Lung (tissue), 11 donors: ENCODE measurements at regions not wholly inside any gene's neighbourhood (a gene's known extent, or its start where the extent isn't known, plus 50 kb on each side); places are given as distances from the start of the nearest gene placed in this dataset.

ENCODE experiments used
- ATAC-seq: fragments of 200-7000 bp; cut with Tn5 transposase; one replicate; pipeline ENCODE4 v1.9.1; 2020; ENCODE audit warnings: moderate number of reproducible peaks; ENCODE audit not compliant: insufficient read depth, low FRiP score
- DNase-seq, 3 donors: peaks; one replicate each; pipeline ENCODE4 v3.0.0-alpha.2; 2013 to 2017
- H3K27ac ChIP-seq, 2 donors: one replicate each; pipeline ENCODE4 v1.5.1; 2013; ENCODE audit warnings: mild to moderate bottlenecking in 2 of 2, moderate library complexity in 2 of 2, control low read depth in 1 of 2, inconsistent platforms in 1 of 2, low read depth in 1 of 2, low read length in 1 of 2
- H3K27me3 ChIP-seq, 3 donors: one replicate each; pipeline ENCODE4 v1.5.1; 2013; ENCODE audit warnings: low read length in 2 of 3; ENCODE audit not compliant: control insufficient read depth in 3 of 3, insufficient read depth in 3 of 3
- H3K36me3 ChIP-seq, 4 donors: one replicate each; pipeline ENCODE4 v1.5.1; 2013; ENCODE audit warnings: low read length in 4 of 4, mild to moderate bottlenecking in 1 of 4, moderate library complexity in 1 of 4; ENCODE audit not compliant: control insufficient read depth in 4 of 4, insufficient read depth in 4 of 4
- H3K4me1 ChIP-seq, 5 donors: one replicate each; pipeline ENCODE4 v1.5.1; 2013; ENCODE audit warnings: low read length in 5 of 5, mild to moderate bottlenecking in 2 of 5, moderate library complexity in 1 of 5; ENCODE audit not compliant: control insufficient read depth in 5 of 5, insufficient read depth in 5 of 5
- H3K4me3 ChIP-seq: one replicate; pipeline ENCODE4 v1.5.1; 2013; ENCODE audit warnings: mild to moderate bottlenecking, control low read depth, moderate library complexity
- H3K9ac ChIP-seq, 2 donors: one replicate each; pipeline ENCODE4 v1.5.1; 2013; ENCODE audit warnings: low read length in 2 of 2, control low read depth in 1 of 2; ENCODE audit not compliant: insufficient read depth in 1 of 2
- H3K9me3 ChIP-seq, 4 donors: one replicate each; pipeline ENCODE4 v1.5.1; 2013; ENCODE audit warnings: low read length in 3 of 4, mild to moderate bottlenecking in 1 of 4, moderate library complexity in 1 of 4; ENCODE audit not compliant: control insufficient read depth in 4 of 4, insufficient read depth in 3 of 4
- WGBS, 2 donors: extraction: QIAGEN DNeasy Blood & Tissue Kit; methylation state at CpG; one replicate each; pipeline ENCODE4 v1.1.7; 2013; 5-methylcytosine and 5-hydroxymethylcytosine counted together
- TF ChIP-seq, protein P1 (sequence below): IDR thresholded peaks from 2 replicates; pipeline ENCODE4 v1.5.1; 2012; ENCODE audit warnings: mild to moderate bottlenecking; ENCODE audit errors: control extremely low read depth, extremely low read depth
- donor health status: control.
- donor health status: control.
- donor health status: Bipolar disorder and iron deficiency.
- donor health status: healthy.
- donor health status: DM: yes; HTN: yes; CAD: no.

DNA sequence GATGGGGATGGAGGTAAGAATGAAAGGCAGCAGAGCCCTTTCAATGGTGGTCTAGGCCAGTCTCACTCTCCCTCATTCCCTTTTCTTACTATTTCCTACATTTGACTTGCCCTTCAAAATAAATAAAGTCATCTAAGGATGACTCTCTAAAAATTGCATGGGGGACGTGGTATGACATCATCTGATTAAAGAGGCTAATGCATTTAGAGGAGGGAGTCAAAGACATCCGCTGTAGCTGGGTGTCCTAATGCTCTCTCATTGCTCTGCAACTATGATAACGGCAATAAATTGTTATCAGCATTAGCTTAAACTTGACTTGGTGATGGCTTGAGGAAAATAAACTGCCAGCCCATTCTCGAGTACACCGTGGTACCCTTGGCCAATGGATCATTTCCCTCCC, 225.6 kb upstream of the PBX1 start:
- WGBS, 2 donors = 90 to 94% methylated on average over 5 of the region's 5 CpGs
- Histone ChIP-seq H3K4me1 (no peaks in the 10 kb centered on the region), H3K9me3 (no peaks in the 10 kb centered on the region), H3K9ac (no peak overlapping the region), H3K27ac (no peak overlapping the region), H3K36me3 (no peaks in the 10 kb centered on the region), H3K27me3 (no peaks in the 10 kb centered on the region), H3K4me3 (no peak overlapping the region)
- ATAC-seq (no peak), DNase-seq (no peak)
- TF ChIP-seq, protein P1, sequence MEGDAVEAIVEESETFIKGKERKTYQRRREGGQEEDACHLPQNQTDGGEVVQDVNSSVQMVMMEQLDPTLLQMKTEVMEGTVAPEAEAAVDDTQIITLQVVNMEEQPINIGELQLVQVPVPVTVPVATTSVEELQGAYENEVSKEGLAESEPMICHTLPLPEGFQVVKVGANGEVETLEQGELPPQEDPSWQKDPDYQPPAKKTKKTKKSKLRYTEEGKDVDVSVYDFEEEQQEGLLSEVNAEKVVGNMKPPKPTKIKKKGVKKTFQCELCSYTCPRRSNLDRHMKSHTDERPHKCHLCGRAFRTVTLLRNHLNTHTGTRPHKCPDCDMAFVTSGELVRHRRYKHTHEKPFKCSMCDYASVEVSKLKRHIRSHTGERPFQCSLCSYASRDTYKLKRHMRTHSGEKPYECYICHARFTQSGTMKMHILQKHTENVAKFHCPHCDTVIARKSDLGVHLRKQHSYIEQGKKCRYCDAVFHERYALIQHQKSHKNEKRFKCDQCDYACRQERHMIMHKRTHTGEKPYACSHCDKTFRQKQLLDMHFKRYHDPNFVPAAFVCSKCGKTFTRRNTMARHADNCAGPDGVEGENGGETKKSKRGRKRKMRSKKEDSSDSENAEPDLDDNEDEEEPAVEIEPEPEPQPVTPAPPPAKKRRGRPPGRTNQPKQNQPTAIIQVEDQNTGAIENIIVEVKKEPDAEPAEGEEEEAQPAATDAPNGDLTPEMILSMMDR = no peak

DNA sequence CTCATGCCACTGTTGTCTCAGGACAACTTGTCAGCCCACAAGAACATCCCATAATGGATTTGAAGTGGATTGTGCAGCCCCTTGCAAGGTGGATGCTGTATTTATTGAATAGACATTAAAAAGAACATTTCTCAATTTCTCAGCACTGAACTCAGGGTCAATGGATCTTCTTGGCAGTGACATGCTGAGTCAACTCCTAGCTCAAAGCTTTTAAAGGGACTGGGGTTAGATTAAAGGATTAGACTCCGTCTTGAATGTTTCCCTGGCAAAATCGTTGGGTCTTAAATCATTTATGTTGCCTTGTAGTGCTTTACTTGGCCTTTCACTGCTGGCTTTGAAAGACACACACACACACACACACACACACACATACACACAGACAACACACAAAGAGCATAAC, 221.6 kb upstream of the PBX1 start:
- Histone ChIP-seq H3K27me3 (no peaks in the 10 kb centered on the region), H3K4me3 (no peak overlapping the region), H3K36me3 (no peaks in the 10 kb centered on the region), H3K27ac (no peak overlapping the region), H3K9me3 (peaks cover 0 to 5% (median 0%) of the 10 kb centered on the region in 4 donors), H3K9ac (no peak overlapping the region), H3K4me1 (no peaks in the 10 kb centered on the region)
- ATAC-seq (no peak), DNase-seq (no peak)
- TF ChIP-seq, protein P1 = no peak
- 61 to 79% methylated on average over 2 of the region's 2 CpGs for WGBS, 2 donors

DNA sequence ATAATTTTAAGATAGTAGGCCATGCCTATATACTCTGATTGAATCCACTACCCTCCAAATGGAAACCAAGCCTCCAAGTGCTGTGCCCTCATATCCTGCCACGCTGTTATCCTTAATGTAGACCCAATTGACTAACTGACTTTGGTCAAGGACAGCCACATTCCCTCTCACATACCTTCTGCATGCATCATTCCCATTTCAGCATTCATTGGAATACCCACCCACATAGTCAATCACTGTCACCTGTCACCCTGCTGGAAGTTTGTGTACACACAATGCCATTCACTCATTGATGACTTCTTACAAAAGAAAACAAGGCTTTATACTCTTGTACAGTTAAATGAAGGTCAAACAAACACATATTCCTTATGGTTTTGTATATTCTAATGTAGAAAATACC, 221.1 kb upstream of the PBX1 start:
- TF ChIP-seq, protein P1 = no peak
- ATAC-seq (no peak), DNase-seq (no peak)
- Histone ChIP-seq H3K27me3 (no peaks in the 10 kb centered on the region), H3K27ac (no peak overlapping the region), H3K4me3 (no peak overlapping the region), H3K36me3 (no peaks in the 10 kb centered on the region), H3K4me1 (no peaks in the 10 kb centered on the region), H3K9ac (no peak overlapping the region), H3K9me3 (peaks cover 0 to 6% (median 0%) of the 10 kb centered on the region in 4 donors)
- 75% methylated on average over 1 of the region's 1 CpG for WGBS, 2 donors

DNA sequence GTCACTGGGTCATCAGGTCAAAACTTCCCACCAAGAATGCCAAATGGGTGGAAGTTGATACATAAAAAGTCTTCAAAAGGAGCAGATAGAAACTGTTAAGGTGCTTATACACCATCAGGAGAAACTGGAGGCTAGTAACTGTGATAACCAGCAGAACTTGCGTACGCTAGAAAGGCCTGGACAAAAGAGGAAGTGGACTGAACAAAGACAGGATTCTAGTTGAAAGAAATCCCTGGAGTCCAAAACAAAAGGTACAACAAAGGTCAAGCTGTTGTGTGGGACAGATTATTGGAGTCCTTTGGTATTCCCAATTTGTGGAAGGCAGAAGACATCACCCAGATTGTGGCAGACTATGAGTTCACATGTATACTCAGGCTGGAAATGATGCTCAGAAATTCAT, 215.8 kb upstream of the PBX1 start:
- H3K36me3 ChIP-seq = no peaks in the 10 kb centered on the region
- H3K4me3 ChIP-seq = no peak overlapping the region
- whole genome bisulfite sequencing, 2 donors = 80 to 87% methylated on average over 2 of the region's 2 CpGs
- TF ChIP-seq, protein P1 = no peak
- no peaks in the 10 kb centered on the region for H3K27me3 ChIP-seq
- ATAC-seq (no peak), DNase-seq (no peak)
- no peak overlapping the region for H3K9ac ChIP-seq
- H3K9me3 ChIP-seq = peaks cover 0 to 6% (median 3%) of the 10 kb centered on the region in 4 donors
- H3K27ac ChIP-seq = no peak overlapping the region
- H3K4me1 ChIP-seq = no peaks in the 10 kb centered on the region
